Neutrophil (primary cell): ENCODE measurements at regions not wholly inside any gene's neighbourhood (a gene's known extent, or its start where the extent isn't known, plus 50 kb on each side); places are given as distances from the start of the nearest gene placed in this dataset.

Source experiments
- H3K27ac ChIP-seq: fragments of 200-600 bp; sonication (generic); 2 replicates; pipeline ENCODE4 v1.5.1; 2016; ENCODE audit warnings: mild to moderate bottlenecking, moderate library complexity
- H3K27me3 ChIP-seq: fragments of 200-600 bp; sonication (generic); 2 replicates; pipeline ENCODE4 v1.6.0; 2016; ENCODE audit warnings: mild to moderate bottlenecking
- H3K36me3 ChIP-seq: fragments of 200-600 bp; sonication (generic); 2 replicates; pipeline ENCODE4 v1.5.1; 2017
- H3K4me1 ChIP-seq, 2 experiments: fragments of 200-600 bp in 1 of 2; sonication (generic) in 1 of 2; 1 replicate in 1 of 2; 2 replicates in 1 of 2; pipeline versions ENCODE4 v1.5.1 to v1.6.1; 2013 to 2016; ENCODE audit warnings: low read depth in 1 of 2, low read length in 1 of 2, mild to moderate bottlenecking in 1 of 2, moderate library complexity in 1 of 2; ENCODE audit not compliant: control insufficient read depth in 1 of 2, insufficient read depth in 1 of 2
- H3K4me3 ChIP-seq, 2 experiments: fragments of 200-600 bp in 1 of 2; sonication (generic) in 1 of 2; 1 replicate in 1 of 2; 2 replicates in 1 of 2; pipeline ENCODE4 v1.5.1; 2013 to 2016; ENCODE audit warnings: low read depth in 1 of 2, low read length in 1 of 2, mild to moderate bottlenecking in 1 of 2, moderate library complexity in 1 of 2
- H3K9me3 ChIP-seq: fragments of 200-600 bp; sonication (generic); 2 replicates; pipeline ENCODE4 v1.5.1; 2016
- CTCF ChIP-seq: fragments of 200-600 bp; sonication (generic); IDR thresholded peaks from 2 replicates; pipeline ENCODE4 v1.5.1; 2016; ENCODE audit warnings: antibody characterized with exemption

GRCh38 chr11:79627281-79627680 is 186.5 kb upstream of the TENM4 start:
- no peaks in the 10 kb centered on the region for H3K27me3 ChIP-seq
- H3K36me3 ChIP-seq: no peaks in the 10 kb centered on the region
- H3K4me1 ChIP-seq: no peaks in the 10 kb centered on the region
- no peaks in the 10 kb centered on the region for H3K9me3 ChIP-seq
- no peak overlapping the region for H3K27ac ChIP-seq
- H3K4me3 ChIP-seq: no peak overlapping the region
- no peak for TF ChIP-seq CTCF

GRCh38 chr11:79626135-79627075 is 185.6 kb upstream of the TENM4 start:
- TF ChIP-seq CTCF: no peak
- H3K27ac ChIP-seq: no peak overlapping the region
- H3K36me3 ChIP-seq: no peaks in the 10 kb centered on the region
- no peaks in the 10 kb centered on the region for H3K27me3 ChIP-seq
- H3K9me3 ChIP-seq: no peaks in the 10 kb centered on the region
- no peaks in the 10 kb centered on the region for H3K4me1 ChIP-seq
- H3K4me3 ChIP-seq: no peak overlapping the region

GRCh38 chr11:79623375-79623774 is 182.5 kb upstream of the TENM4 start:
- TF ChIP-seq CTCF: no peak
- Histone ChIP-seq H3K27ac (no peak overlapping the region), H3K4me1 (no peaks in the 10 kb centered on the region), H3K9me3 (no peaks in the 10 kb centered on the region), H3K27me3 (no peaks in the 10 kb centered on the region), H3K36me3 (no peaks in the 10 kb centered on the region), H3K4me3 (no peak overlapping the region)

- Histone ChIP-seq H3K27ac (no peak overlapping the region), H3K36me3 (no peaks in the 10 kb centered on the region), H3K4me1 (no peaks in the 10 kb centered on the region), H3K4me3 (no peak overlapping the region), H3K9me3 (no peaks in the 10 kb centered on the region), H3K27me3 (no peaks in the 10 kb centered on the region)
- TF ChIP-seq CTCF: no peak
Observed at GRCh38 chr11:79617561-79617960, 176.7 kb upstream of the TENM4 start.

GRCh38 chr11:79616392-79616851 is 175.6 kb upstream of the TENM4 start:
- Histone ChIP-seq H3K9me3 (no peaks in the 10 kb centered on the region), H3K27me3 (no peaks in the 10 kb centered on the region), H3K36me3 (no peaks in the 10 kb centered on the region), H3K4me3 (no peak overlapping the region), H3K27ac (no peak overlapping the region), H3K4me1 (no peaks in the 10 kb centered on the region)
- TF ChIP-seq CTCF: no peak
